BE2C (cell line): ENCODE measurements at regions not wholly inside any gene's neighbourhood (a gene's known extent, or its start where the extent isn't known, plus 50 kb on each side); places are given as distances from the start of the nearest gene placed in this dataset.

Experiments
- DNase-seq: peaks from one replicate; pipeline ENCODE4 v3.0.0-alpha.2; 2020
- H3K27me3 ChIP-seq: fragments of 250-450 bp; sonication (Bioruptor Pico); 2 replicates; pipeline ENCODE4 v1.5.1; 2020; ENCODE audit warnings: mild to moderate bottlenecking
- H3K36me3 ChIP-seq: fragments of 250-450 bp; sonication (Bioruptor Pico); 2 replicates; pipeline ENCODE4 v1.5.1; 2020; ENCODE audit warnings: mild to moderate bottlenecking
- H3K4me1 ChIP-seq: fragments of 250-450 bp; sonication (Bioruptor Pico); 2 replicates; pipeline ENCODE4 v1.5.1; 2020
- H3K4me3 ChIP-seq: 2 replicates; pipeline ENCODE4 v1.5.1; 2011; ENCODE audit warnings: low read depth, low read length
- H3K9me3 ChIP-seq: fragments of 250-450 bp; sonication (Bioruptor Pico); 2 replicates; pipeline ENCODE4 v1.5.1; 2020
- TF ChIP-seq, protein P1 (sequence below): IDR thresholded peaks from 2 replicates; pipeline ENCODE4 v1.5.1; 2012; ENCODE audit warnings: mild to moderate bottlenecking, low read depth, low read length

DNA sequence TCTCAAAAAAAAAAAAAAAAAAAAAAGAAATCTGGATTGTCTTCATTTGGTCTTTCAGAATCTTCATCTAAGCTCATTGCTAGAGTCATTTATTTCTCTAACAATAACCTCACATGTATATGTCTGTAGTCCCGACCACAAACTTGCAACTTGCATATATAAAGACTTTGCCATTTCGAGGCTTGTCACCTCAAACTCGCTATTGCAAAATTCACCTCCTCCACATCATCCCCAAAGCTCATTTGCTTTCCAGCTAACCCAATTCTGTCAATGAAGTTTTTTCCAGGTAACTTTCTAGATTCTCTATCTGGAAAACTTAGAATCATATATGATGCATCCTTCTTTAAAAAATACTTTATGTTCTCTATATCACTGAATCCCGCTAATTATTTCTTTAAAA, 393.2 kb upstream of the ATXN7L3B start:
- H3K27me3 ChIP-seq = no peaks in the 10 kb centered on the region
- H3K4me1 ChIP-seq = no peaks in the 10 kb centered on the region
- H3K9me3 ChIP-seq = no peaks in the 10 kb centered on the region
- TF ChIP-seq, protein P1, sequence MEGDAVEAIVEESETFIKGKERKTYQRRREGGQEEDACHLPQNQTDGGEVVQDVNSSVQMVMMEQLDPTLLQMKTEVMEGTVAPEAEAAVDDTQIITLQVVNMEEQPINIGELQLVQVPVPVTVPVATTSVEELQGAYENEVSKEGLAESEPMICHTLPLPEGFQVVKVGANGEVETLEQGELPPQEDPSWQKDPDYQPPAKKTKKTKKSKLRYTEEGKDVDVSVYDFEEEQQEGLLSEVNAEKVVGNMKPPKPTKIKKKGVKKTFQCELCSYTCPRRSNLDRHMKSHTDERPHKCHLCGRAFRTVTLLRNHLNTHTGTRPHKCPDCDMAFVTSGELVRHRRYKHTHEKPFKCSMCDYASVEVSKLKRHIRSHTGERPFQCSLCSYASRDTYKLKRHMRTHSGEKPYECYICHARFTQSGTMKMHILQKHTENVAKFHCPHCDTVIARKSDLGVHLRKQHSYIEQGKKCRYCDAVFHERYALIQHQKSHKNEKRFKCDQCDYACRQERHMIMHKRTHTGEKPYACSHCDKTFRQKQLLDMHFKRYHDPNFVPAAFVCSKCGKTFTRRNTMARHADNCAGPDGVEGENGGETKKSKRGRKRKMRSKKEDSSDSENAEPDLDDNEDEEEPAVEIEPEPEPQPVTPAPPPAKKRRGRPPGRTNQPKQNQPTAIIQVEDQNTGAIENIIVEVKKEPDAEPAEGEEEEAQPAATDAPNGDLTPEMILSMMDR = no peak
- DNase-seq = no peak
- H3K36me3 ChIP-seq = no peaks in the 10 kb centered on the region
- no peak overlapping the region for H3K4me3 ChIP-seq

DNA sequence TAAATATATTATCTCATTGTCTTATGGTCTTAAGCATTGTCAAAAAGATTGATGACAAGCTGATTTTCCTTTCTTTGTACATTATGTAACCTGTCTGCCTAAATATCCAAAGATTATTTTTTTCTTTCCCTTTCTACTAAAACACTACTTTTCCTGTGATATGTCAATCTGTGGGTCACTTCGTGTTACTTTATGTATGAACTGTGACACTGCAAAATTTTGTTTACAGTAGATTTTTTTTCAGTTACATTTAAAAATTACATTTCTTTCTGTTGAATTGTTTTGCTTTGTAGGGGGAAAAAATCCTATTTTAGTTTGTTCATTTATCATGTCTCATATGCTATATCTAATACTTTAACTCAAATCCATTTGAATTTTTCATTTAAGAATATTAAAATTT, 392.3 kb upstream of the ATXN7L3B start:
- H3K4me1 ChIP-seq = no peaks in the 10 kb centered on the region
- H3K36me3 ChIP-seq = no peaks in the 10 kb centered on the region
- TF ChIP-seq, protein P1 = no peak
- no peak overlapping the region for H3K4me3 ChIP-seq
- no peaks in the 10 kb centered on the region for H3K27me3 ChIP-seq
- H3K9me3 ChIP-seq = no peaks in the 10 kb centered on the region
- DNase-seq = no peak

DNA sequence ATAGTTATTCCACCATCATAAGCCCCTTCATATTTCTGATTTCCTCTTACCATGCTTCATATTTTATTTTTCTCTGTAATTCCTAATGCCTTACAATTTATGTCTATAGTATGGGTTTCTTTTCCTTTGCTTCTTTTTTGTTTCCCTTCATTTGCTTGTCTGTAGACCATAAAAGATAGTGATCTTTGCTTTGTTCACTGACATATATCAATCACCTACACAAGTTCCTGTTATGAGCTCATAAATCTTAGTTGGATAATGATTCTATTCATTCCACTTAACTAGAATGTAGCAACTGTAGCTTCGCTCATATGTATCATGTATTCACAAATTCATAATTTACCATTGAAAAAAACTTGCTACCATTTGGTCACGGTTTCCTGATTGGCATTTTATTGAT, 388.8 kb upstream of the ATXN7L3B start:
- DNase-seq = no peak
- no peaks in the 10 kb centered on the region for H3K27me3 ChIP-seq
- TF ChIP-seq, protein P1 = no peak

DNA sequence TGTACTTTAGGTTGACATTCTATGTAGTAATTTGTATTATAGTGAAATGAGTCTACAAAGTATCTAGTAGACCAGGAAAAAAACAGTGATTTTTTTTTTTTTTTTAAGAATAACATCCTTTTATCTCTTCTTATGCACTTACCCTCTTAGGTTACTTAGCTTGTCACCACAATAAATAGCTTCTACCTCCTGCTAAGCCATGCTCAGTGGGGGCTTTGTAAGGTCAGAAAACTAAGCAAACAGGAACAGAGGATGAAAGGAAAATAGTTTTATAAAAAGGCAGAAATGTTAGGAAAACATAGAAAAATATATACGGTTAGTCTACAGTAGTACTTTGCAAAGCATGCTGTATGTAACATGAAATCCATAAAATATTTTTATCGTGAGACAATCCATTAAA, 385.3 kb upstream of the ATXN7L3B start:
- Histone ChIP-seq H3K4me3 (no peak overlapping the region), H3K4me1 (no peaks in the 10 kb centered on the region), H3K36me3 (no peaks in the 10 kb centered on the region), H3K27me3 (no peaks in the 10 kb centered on the region), H3K9me3 (no peaks in the 10 kb centered on the region)
- TF ChIP-seq, protein P1 = no peak
- no peak for DNase-seq

More for the DNA sequence above, 388.8 kb upstream of the ATXN7L3B start:
- no peaks in the 10 kb centered on the region for H3K36me3 ChIP-seq
- no peaks in the 10 kb centered on the region for H3K4me1 ChIP-seq
- no peak overlapping the region for H3K4me3 ChIP-seq
- H3K9me3 ChIP-seq = no peaks in the 10 kb centered on the region

DNA sequence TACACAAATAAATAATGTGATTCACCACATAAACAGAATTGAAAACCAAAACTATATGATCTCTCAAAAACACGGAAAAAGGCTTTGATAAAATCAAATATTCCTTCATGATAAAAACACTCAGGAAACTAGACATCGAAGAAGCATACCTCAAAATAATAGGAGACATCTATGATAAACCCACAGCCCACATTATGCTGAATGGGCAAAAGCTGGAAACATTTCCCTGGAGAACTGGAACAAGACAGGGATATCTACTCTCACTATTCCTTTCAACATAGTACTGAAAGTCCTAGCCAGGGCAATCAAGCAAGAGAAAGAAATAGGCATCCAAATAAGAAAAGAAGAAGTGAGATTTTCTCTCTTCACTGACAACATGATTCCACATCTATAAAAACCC, 371.5 kb upstream of the ATXN7L3B start:
- TF ChIP-seq, protein P1 = no peak
- H3K4me3 ChIP-seq = no peak overlapping the region
- H3K27me3 ChIP-seq = no peaks in the 10 kb centered on the region
- no peaks in the 10 kb centered on the region for H3K36me3 ChIP-seq
- no peak for DNase-seq
- H3K9me3 ChIP-seq = no peaks in the 10 kb centered on the region
- H3K4me1 ChIP-seq = no peaks in the 10 kb centered on the region

DNA sequence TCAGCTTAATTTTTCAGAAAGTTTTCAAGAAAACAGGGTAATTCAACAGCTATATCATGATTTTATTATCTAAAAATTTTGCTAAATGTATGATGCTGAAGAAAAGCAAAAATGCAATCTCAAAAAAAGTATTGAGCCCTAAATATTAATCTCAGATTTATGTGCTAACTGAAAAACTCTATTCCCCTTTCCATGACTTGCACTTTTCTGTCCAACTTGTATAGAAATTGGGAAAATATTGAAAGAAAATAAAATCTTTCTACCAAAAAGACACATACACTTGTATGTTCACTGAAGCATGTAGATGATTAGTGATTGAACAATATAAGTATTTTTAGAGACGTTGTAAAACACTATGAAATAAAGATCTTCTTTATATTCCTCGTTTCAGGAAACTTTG, 368.0 kb upstream of the ATXN7L3B start:
- H3K4me3 ChIP-seq = no peak overlapping the region
- TF ChIP-seq, protein P1 = no peak
- no peaks in the 10 kb centered on the region for H3K9me3 ChIP-seq
- no peaks in the 10 kb centered on the region for H3K4me1 ChIP-seq
- no peak for DNase-seq
- H3K36me3 ChIP-seq = no peaks in the 10 kb centered on the region
- H3K27me3 ChIP-seq = no peaks in the 10 kb centered on the region
